ENCODE measurements at regions not wholly inside any gene's neighbourhood (a gene's known extent, or its start where the extent isn't known, plus 50 kb on each side); places are given as distances from the start of the nearest gene placed in this dataset.

DNA sequence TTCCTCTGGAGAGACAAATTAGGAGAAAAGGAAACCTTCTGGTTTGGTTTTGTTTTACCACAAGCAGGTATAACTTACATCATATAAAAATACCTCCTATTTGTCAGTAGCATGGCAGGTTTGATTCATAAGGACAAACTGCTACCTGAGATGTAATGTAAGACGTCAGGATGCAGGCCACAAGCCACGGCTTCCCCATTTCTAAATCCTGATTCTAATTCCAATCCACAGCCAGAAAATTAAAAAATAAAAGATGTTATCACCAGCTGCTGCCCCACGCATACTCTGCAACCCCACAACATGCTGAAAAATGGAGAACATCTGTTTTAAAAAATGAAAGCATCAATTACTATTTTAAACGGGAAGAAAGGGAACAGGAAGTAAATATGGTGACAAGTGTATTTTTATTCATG is 197.6 kb downstream of the BCL11A start:
- WGBS (ENCODE audit: insufficient coverage), result no CpG with 5 or more reads among the region's 4 CpGs
- Mint-ChIP-seq H3K27me3 (no peaks in the 10 kb centered on the region), H3K4me3 (peak overlapping the region; percentile 71), H3K27ac (peak overlapping the region; percentile 97), H3K4me1 (peaks cover 99% of the 10 kb centered on the region), H3K9me3 (ENCODE audit: insufficient read depth) (no peaks in the 10 kb centered on the region)
- peak overlapping the region; percentile 14 to 47 (median 25) for H3K4me3 ChIP-seq (ENCODE audit: control extremely low read depth in 1 of 5, extremely low read depth in 1 of 5, insufficient read depth in 1 of 5, low read depth in 2 of 5, low read length in 4 of 5)
- H3K4me1 ChIP-seq (ENCODE audit: control insufficient read depth in 2 of 2, insufficient read depth in 2 of 2, low read length in 2 of 2), result peaks cover 97 to 98% of the 10 kb centered on the region in 2 donors
- no peak for TF ChIP-seq EZH2 (IDR thresholded peaks at IDR 0.05; ENCODE audit: borderline replicate concordance, insufficient read depth, low read depth, low read length, poor library complexity, severe bottlenecking)
- TF ChIP-seq, protein P1, sequence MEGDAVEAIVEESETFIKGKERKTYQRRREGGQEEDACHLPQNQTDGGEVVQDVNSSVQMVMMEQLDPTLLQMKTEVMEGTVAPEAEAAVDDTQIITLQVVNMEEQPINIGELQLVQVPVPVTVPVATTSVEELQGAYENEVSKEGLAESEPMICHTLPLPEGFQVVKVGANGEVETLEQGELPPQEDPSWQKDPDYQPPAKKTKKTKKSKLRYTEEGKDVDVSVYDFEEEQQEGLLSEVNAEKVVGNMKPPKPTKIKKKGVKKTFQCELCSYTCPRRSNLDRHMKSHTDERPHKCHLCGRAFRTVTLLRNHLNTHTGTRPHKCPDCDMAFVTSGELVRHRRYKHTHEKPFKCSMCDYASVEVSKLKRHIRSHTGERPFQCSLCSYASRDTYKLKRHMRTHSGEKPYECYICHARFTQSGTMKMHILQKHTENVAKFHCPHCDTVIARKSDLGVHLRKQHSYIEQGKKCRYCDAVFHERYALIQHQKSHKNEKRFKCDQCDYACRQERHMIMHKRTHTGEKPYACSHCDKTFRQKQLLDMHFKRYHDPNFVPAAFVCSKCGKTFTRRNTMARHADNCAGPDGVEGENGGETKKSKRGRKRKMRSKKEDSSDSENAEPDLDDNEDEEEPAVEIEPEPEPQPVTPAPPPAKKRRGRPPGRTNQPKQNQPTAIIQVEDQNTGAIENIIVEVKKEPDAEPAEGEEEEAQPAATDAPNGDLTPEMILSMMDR (IDR thresholded peaks at IDR 0.05), result no peak
- peaks cover 22% of the 10 kb centered on the region for H3K79me2 ChIP-seq (ENCODE audit: control insufficient read depth, insufficient read depth, low read length)
- no peaks in the 10 kb centered on the region for H3K36me3 ChIP-seq (replicated peaks in 1 of 2; ENCODE audit: control extremely low read depth in 1 of 2, control insufficient read depth in 1 of 2, extremely low read depth in 1 of 2, insufficient read depth in 2 of 2, low read length in 1 of 2)
- peak overlapping the region; percentile 51 for H3K9ac ChIP-seq (ENCODE audit: low read length)
- POLR2A ChIA-PET, result interaction anchor here (0.8 kb wide), 1 partner anchor 533 kb away, joined by 3 read pairs; no protein-coding TSS in a partner anchor
- ATAC-seq (ENCODE audit: low read depth) (peak; percentile 13), DNase-seq (peak; percentile 78)
- peak overlapping the region; percentile 95 for H3K27ac ChIP-seq (ENCODE audit: low read length in 2 of 2)
- H3K9me3 ChIP-seq (ENCODE audit: control extremely low read depth in 1 of 3, control insufficient read depth in 2 of 3, insufficient read depth in 1 of 3, low read length in 2 of 3), result peaks cover 0 to 6% (median 0%) of the 10 kb centered on the region in 3 donors
- H4K20me1 ChIP-seq (ENCODE audit: control insufficient read depth, insufficient read depth, low read length, poor library complexity, severe bottlenecking), result no peaks in the 10 kb centered on the region
- H3K4me2 ChIP-seq (replicated peaks; ENCODE audit: low read depth, low read length, poor library complexity, severe bottlenecking), result peak overlapping the region; percentile 75
- CTCF ChIA-PET, result interaction anchor here (0.5 to 3.1 kb wide), 4 partner anchors 16 to 356 kb away, joined by 3 to 15 read pairs (median 3); no protein-coding TSS in a partner anchor
- peak overlapping the region; percentile 61 for H2AFZ ChIP-seq (ENCODE audit: insufficient read depth, low read depth, low read length, poor library complexity, severe bottlenecking)
- no peaks in the 10 kb centered on the region for H3K27me3 ChIP-seq (replicated peaks in 1 of 4; ENCODE audit: control extremely low read depth in 1 of 4, control insufficient read depth in 3 of 4, insufficient read depth in 4 of 4, low read length in 3 of 4)
- intact Hi-C loops (cut with micrococcal nuclease), result loop anchor here (1.0 to 2.0 kb wide), 2 partner anchors 15 to 83 kb away; no protein-coding TSS in a partner anchor

DNA sequence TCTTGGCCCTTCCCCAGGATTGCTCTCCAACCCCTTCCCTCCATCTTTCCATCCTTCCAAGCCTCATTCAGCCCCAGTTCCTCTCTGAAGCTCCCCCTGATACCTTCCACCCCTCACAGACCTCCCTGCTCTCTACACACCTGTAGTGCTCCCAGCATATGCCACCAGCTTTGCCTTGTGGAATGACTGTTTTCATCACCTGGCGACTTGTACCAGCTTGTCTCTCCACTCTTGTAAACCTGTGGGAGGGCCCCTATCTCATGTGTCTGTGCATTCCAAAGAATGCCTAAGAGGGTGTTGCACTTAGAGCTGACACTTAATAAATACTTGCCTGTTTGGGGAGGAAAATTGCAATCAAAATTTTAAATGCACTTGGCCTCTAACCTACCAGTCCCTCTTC is 198.7 kb downstream of the BCL11A start:
- Histone ChIP-seq H3K9ac (ENCODE audit: low read length) (peak overlapping the region; percentile 33), H3K4me2 (replicated peaks; ENCODE audit: low read depth, low read length, poor library complexity, severe bottlenecking) (peak overlapping the region; percentile 75), H3K4me1 (ENCODE audit: control insufficient read depth in 2 of 2, insufficient read depth in 2 of 2, low read length in 2 of 2) (peaks cover 98% of the 10 kb centered on the region in 2 donors), H3K4me3 (ENCODE audit: control extremely low read depth in 1 of 5, extremely low read depth in 1 of 5, insufficient read depth in 1 of 5, low read depth in 2 of 5, low read length in 4 of 5) (peak overlapping the region in 1 of 5 experiments; percentile 47), H2AFZ (ENCODE audit: insufficient read depth, low read depth, low read length, poor library complexity, severe bottlenecking) (no peak overlapping the region), H3K9me3 (ENCODE audit: control extremely low read depth in 1 of 3, control insufficient read depth in 2 of 3, insufficient read depth in 1 of 3, low read length in 2 of 3) (peaks cover 0 to 9% (median 0%) of the 10 kb centered on the region in 3 donors), H3K36me3 (replicated peaks in 1 of 2; ENCODE audit: control extremely low read depth in 1 of 2, control insufficient read depth in 1 of 2, extremely low read depth in 1 of 2, insufficient read depth in 2 of 2, low read length in 1 of 2) (no peaks in the 10 kb centered on the region), H3K27ac (ENCODE audit: low read length in 2 of 2) (peak overlapping the region; percentile 95), H3K27me3 (replicated peaks in 1 of 4; ENCODE audit: control extremely low read depth in 1 of 4, control insufficient read depth in 3 of 4, insufficient read depth in 4 of 4, low read length in 3 of 4) (no peaks in the 10 kb centered on the region), H3K79me2 (ENCODE audit: control insufficient read depth, insufficient read depth, low read length) (peaks cover 18% of the 10 kb centered on the region), H4K20me1 (ENCODE audit: control insufficient read depth, insufficient read depth, low read length, poor library complexity, severe bottlenecking) (no peaks in the 10 kb centered on the region)
- Mint-ChIP-seq H3K27ac (peak overlapping the region; percentile 99), H3K4me1 (peaks cover 99% of the 10 kb centered on the region), H3K4me3 (peak overlapping the region; percentile 67), H3K27me3 (no peaks in the 10 kb centered on the region), H3K9me3 (ENCODE audit: insufficient read depth) (no peaks in the 10 kb centered on the region)
- DNase-seq, result no peak
- WGBS (ENCODE audit: insufficient coverage), result 100% methylated on average over 1 of the region's 1 CpG
- CTCF ChIA-PET, result interaction anchor here (0.9 to 5.2 kb wide), 12 partner anchors 10 to 201 kb away, joined by 3 to 42 read pairs (median 8); no protein-coding TSS in a partner anchor
- ATAC-seq (ENCODE audit: low read depth), result no peak
- POLR2A ChIA-PET, result interaction anchor here (0.7 to 5.3 kb wide), 7 partner anchors 36 to 201 kb away, joined by 3 to 64 read pairs (median 5); no protein-coding TSS in a partner anchor
- TF ChIP-seq, protein P1 (IDR thresholded peaks at IDR 0.05), result no peak
- intact Hi-C loops (cut with micrococcal nuclease), result loop anchor here (1.0 to 5.0 kb wide), 4 partner anchors 16 to 467 kb away; no protein-coding TSS in a partner anchor
